ENCODE measurements at regions not wholly inside any gene's neighbourhood (a gene's known extent, or its start where the extent isn't known, plus 50 kb on each side); places are given as distances from the start of the nearest gene placed in this dataset.

GRCh38 chr3:161556941-161557340, 60.3 kb downstream of the OTOL1 start:
- no peak for TF ChIP-seq EZH2phosphoT487 (IDR thresholded peaks at IDR 0.05; ENCODE audit: borderline replicate concordance, low read depth, low read length)
- TF ChIP-seq CTCF (conservative IDR thresholded peaks at IDR 0.05; ENCODE audit: low read length), result no peak

Data from OCI-LY7 (cell line).